ENCODE measurements at regions not wholly inside any gene's neighbourhood (a gene's known extent, or its start where the extent isn't known, plus 50 kb on each side); places are given as distances from the start of the nearest gene placed in this dataset.

GRCh38 chr6:119495230-119495683 is 145.7 kb upstream of the MAN1A1 start:
- CTCF ChIA-PET, result no interaction called here
- no peaks in the 10 kb centered on the region for H3K4me1 ChIP-seq (ENCODE audit: control insufficient read depth, insufficient read depth, low read length)
- POLR2A ChIA-PET, result no interaction called here

GRCh38 chr6:119493980-119494379 is 144.4 kb upstream of the MAN1A1 start:
- POLR2A ChIA-PET, result no interaction called here
- CTCF ChIA-PET, result no interaction called here
- no peaks in the 10 kb centered on the region for H3K4me1 ChIP-seq (ENCODE audit: control insufficient read depth, insufficient read depth, low read length)
- no peak overlapping the region for H3K27ac ChIP-seq (ENCODE audit: extremely low read depth, low read depth, low read length)
- H3K4me3 ChIP-seq (ENCODE audit: low read depth, low read length), result no peak overlapping the region
- no peaks in the 10 kb centered on the region for H3K36me3 ChIP-seq (ENCODE audit: control insufficient read depth in 2 of 2, insufficient read depth in 1 of 2, low read length in 2 of 2)
- no peaks in the 10 kb centered on the region for H3K9me3 ChIP-seq (ENCODE audit: control insufficient read depth, insufficient read depth, low read depth, low read length)
- TF ChIP-seq REPIN1 (tag by site-specific recombination; IDR thresholded peaks at IDR 0.05; ENCODE audit: low read depth) (no peak), CTCF (tag by site-specific recombination; IDR thresholded peaks at IDR 0.05) (no peak), ZNF701 (tag by site-specific recombination; IDR thresholded peaks at IDR 0.05) (no peak), ZNF280D (tag by site-specific recombination; IDR thresholded peaks at IDR 0.05) (no peak), ZNF398 (tag by site-specific recombination; IDR thresholded peaks at IDR 0.05) (no peak), ZNF660 (tag by site-specific recombination; IDR thresholded peaks at IDR 0.05) (no peak), ZNF121 (tag by site-specific recombination; IDR thresholded peaks at IDR 0.05) (no peak), ZNF747 (tag by site-specific recombination; IDR thresholded peaks at IDR 0.05) (no peak), ZNF580 (tag by site-specific recombination; IDR thresholded peaks at IDR 0.05) (no peak), SETDB1 (IDR thresholded peaks at IDR 0.05; ENCODE audit: insufficient read length, low read length) (no peak), ZNF785 (tag by site-specific recombination; IDR thresholded peaks at IDR 0.05) (no peak), ZNF610 (tag by site-specific recombination; IDR thresholded peaks at IDR 0.05; ENCODE audit: borderline replicate concordance) (no peak), ZNF548 (tag by site-specific recombination; IDR thresholded peaks at IDR 0.05) (no peak)

More at GRCh38 chr6:119495230-119495683, 145.7 kb upstream of the MAN1A1 start:
- Histone ChIP-seq H3K36me3 (ENCODE audit: control insufficient read depth in 2 of 2, insufficient read depth in 1 of 2, low read length in 2 of 2) (no peaks in the 10 kb centered on the region), H3K27ac (ENCODE audit: extremely low read depth, low read depth, low read length) (no peak overlapping the region), H3K4me3 (ENCODE audit: low read depth, low read length) (no peak overlapping the region), H3K9me3 (ENCODE audit: control insufficient read depth, insufficient read depth, low read depth, low read length) (no peaks in the 10 kb centered on the region)
- TF ChIP-seq PRDM10 (tag by site-specific recombination; IDR thresholded peaks at IDR 0.05), result no peak
- no peak for TF ChIP-seq IKZF3 (tag by site-specific recombination; IDR thresholded peaks at IDR 0.05)
- TF ChIP-seq ZNF155 (tag by site-specific recombination; IDR thresholded peaks at IDR 0.05), result no peak
- TF ChIP-seq ZNF514 (tag by site-specific recombination; IDR thresholded peaks at IDR 0.05), result no peak
- no peak for TF ChIP-seq HOXD13 (CRISPR knock-in tag; IDR thresholded peaks at IDR 0.05; ENCODE audit: borderline replicate concordance)
- no peak for TF ChIP-seq ZNF488 (tag by site-specific recombination; IDR thresholded peaks at IDR 0.05)
- no peak for TF ChIP-seq ZNF324 (tag by site-specific recombination; IDR thresholded peaks at IDR 0.05)
- TF ChIP-seq ZNF571 (tag by site-specific recombination; IDR thresholded peaks at IDR 0.05), result no peak

Measured in HEK293 (cell line).